GM21381 (cell line): ENCODE measurements at regions not wholly inside any gene's neighbourhood (a gene's known extent, or its start where the extent isn't known, plus 50 kb on each side); places are given as distances from the start of the nearest gene placed in this dataset.
"Not testable (repeated sequence)": the region's sequence is repeated elsewhere in the genome, so short reads cannot be mapped to it uniquely, and the experiment has no call there.

ENCODE experiments used
- ATAC-seq: cut with Tn5 transposase; IDR thresholded peaks from one replicate; pipeline ENCODE4 v1.9.1; 2021; ENCODE audit warnings: mild to moderate bottlenecking, moderate library complexity; ENCODE audit not compliant: unreplicated experiment

DNA sequence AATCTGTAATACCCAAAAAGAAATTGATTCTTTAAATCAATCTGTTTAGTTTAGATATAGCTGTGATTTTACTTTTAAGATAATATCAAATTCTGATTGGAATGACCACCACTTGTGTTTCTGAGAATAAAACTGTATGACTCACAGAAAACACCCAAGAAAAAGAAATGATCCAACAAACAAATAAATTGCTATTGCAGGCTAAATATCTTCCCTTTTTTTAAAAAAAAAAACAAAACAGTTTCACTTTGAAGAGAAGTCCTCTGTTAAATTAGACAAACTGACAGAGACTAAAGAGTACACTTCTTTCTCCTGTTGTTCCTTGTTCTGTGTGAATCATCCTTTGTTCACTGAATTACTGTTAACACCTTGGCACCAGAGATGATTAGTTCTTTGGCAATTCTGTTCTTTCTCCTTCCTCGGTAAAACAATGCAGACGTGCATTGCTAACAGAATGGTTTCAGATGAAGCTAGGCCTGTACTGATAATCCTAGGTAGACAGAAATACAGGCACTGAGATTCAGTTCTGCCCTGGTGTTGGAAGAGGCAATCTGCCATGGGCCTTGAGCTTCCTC is 895.2 kb upstream of the CITED2 start:
- ATAC-seq = no peak

DNA sequence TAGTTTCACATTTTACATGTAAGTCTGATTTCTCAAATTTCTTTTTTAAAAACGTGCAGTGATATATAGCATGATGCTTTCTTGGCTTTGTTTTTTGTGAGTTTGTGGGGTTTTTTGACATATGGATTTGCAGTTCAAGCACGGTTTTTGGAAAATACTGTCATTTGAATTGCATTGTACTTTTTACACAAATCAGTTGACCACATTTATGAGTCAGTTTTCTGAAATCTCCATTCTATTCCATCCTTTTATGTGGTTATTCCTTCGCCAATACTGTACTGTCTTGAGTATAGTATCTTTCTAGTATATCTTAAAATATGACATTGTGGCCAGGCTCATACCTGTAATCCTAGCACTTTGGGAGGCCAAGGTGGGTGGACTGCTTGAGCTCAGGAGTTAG is 890.0 kb upstream of the CITED2 start:
- ATAC-seq = no peak

DNA sequence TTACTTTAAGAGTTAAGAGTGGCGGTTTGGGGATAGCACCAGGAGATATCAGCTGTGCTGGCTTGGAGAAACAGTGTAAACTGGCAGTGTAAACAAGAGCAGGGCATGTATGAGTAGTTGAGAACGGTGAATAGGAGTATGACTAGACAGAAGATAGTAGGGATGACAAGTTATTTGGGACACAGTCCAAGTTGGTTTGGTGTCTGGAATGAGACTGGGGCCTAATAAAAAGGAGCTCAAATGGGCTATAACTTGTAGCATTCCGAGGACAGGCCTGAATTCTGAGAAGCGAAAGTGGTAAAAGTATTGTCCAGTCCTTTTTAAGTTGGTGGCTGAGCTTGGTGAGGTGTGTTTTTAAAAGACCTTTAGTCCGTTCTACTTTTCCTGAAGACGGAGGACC is 883.9 kb upstream of the CITED2 start:
- ATAC-seq = not testable (repeated sequence)

DNA sequence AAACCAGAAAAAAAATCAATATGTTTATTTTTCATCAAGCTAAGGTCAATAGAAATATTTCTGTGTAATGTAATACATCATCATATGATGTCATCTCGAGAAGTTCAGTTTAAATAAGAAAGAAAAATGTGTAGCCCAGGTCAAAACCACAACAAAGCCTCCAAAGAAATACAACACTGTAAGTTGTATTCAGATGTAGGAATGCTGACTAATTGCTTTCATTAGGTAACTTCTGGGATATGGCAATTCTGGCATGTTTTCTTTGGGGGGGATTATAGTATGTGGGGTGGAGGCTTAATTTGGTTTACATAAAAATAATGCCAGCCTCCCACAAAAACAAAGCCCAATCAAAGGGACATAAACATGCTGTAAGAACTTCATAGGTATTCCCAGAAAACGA is 881.8 kb upstream of the CITED2 start:
- no peak for ATAC-seq

DNA sequence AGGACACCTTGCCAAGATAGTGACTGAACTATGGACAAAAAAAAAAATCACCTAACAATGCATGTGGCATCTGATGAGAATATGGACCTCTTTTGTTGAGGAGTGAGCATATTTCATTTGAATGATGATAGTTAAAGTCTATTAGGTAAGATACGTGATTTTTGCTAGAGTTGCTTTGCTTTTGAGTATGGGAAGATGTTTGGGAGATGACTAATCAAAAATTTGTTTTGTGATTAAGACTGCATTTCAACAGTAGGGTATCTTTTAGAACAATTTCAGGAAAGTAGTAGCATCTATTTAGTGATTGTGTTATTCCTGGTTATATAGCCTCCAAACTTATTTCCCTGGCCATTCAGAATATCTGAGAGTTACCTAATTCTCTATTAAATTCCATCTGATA is 878.6 kb upstream of the CITED2 start:
- ATAC-seq = no peak

DNA sequence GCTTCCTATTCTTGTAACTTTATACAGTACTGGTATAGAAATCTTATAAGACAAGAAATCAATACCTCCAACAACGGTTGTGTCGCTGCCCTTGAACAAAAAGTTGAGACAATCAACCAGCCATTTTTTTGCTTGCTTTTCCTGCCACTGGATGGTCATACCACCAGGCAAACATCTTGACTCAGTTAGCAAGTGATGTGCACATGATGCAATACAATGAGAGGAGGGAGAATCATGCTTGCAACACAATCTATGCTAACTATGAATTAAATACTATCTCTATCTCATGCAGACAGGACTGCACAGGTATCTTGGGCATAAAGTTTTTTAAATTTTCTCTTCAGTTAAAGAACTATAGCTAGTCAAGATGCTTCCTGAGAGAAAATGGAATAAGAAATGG is 877.7 kb upstream of the CITED2 start:
- no peak for ATAC-seq

DNA sequence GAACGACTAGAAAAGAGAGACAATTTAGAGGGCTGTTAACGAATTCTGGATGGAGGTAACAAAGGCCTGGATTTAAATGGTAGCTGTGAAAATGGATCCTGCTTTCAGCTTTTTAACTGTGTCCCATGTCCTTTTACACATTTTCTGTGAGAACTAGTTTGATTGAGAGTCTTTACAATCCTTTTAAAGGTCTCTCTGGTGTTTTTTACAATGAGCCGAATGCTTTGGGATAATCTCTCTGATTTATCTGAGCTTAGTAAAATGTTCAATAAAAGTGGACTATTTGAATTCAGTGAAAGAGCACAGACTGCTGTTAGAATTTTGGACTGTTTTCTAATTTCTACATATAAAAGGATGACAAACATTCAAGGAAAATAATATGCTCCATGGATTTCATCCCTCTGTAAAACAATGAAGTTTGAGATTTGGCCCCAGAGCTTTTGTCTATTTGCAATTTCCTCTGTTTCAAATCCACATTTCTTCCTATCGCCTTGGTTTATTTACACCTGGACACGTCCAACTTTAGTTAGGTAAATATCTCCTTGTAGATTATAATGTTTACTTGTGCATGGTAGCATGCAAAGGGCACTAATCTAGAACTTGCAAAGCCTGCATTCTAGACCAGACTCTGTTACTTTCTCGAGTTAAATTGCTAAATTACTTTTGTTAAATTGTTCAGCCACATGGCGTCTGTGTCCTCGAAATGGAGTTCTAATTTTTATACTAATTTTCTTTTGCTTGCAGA is 871.0 kb upstream of the CITED2 start:
- no peak for ATAC-seq

DNA sequence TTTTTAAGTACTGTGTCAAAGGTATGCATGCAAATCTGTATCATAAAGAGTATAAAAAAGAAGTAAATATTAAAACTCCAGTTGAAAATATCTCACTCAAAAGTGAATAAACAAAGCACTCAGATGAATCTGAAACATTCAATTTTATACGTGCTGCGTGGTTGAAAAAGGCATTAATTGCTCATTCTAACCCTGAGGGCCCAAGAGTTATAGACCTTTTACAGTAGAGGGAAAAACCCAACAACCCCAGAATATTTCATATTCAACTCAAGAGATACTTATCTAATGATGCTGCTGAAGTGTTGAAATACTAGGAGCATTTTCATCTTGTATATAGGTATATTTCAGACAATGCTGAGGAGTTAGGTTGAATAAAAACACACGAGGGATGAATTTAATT is 862.8 kb upstream of the CITED2 start:
- no peak for ATAC-seq

DNA sequence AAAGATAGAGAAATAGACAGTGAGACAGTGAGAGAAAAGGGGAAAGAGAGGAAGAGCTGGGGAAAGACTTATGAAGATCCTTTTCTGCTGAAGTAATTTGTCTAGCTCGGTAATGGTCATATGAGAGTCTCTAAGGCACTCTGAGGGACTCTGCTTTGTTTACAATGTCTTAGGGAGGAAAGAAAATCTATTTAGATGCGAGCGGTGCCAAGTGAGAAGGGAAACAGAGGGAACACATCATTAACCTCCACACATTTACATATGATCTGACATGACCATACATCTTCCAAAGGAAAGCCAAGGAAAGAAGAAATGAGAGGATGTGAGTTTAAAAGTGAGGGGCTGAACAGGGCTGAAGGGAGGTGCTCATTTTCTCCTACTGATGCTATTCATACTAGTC is 862.3 kb upstream of the CITED2 start:
- ATAC-seq = no peak

DNA sequence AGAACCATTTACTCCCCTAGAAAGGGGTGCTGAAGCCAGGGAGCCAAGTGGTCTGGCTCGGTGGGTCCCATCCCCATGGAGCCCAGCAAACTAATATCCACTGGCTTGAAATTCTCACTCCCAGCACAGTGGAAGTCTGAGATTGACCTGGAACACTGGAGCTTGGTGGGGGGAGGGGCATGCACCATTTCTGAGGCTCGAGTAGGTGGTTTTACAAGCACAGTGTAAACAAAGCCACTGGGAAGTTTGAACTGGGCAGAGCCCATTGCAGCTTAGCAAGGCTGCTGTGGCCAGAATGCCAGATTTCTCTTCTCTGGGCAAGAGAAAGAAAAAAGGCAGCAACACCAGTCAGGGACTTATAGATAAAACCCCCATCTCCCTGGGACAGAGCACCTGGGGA is 855.8 kb upstream of the CITED2 start:
- ATAC-seq = no peak

DNA sequence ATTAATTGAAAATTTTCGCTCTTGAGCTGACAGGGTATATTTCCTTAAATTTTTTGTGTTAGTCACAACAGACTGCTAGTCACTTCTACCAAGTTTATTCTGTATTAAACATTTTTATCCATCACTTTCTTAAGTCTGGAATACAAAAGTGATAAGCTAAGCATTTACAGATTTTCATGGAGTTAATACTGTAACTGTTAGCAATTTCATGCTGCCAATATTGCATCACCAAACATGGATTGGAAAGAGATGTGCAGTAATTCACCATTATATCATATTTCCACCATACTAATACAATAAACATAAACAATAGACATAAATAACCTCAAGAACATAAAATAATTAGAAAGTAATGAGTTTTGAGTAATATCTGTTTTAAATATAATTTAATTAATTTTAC is 854.0 kb upstream of the CITED2 start:
- no peak for ATAC-seq

DNA sequence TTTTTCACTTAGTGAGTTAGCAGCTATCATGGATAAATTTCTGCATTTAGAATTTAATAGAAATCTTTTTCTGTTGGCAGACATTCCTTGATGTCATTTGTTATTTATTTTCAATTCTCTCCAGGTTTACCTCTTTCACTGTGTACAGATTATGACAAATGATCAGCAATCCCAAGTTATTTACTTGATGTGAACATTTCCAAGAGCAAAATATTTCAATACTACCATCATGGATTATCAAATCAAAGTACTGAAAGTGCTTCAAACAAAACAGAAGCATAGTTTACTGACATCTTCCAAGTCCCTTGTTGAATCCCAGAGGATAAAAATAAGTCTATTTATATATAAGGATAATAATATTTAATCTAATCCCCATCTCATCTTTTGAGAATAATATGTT is 852.2 kb upstream of the CITED2 start:
- ATAC-seq = no peak

DNA sequence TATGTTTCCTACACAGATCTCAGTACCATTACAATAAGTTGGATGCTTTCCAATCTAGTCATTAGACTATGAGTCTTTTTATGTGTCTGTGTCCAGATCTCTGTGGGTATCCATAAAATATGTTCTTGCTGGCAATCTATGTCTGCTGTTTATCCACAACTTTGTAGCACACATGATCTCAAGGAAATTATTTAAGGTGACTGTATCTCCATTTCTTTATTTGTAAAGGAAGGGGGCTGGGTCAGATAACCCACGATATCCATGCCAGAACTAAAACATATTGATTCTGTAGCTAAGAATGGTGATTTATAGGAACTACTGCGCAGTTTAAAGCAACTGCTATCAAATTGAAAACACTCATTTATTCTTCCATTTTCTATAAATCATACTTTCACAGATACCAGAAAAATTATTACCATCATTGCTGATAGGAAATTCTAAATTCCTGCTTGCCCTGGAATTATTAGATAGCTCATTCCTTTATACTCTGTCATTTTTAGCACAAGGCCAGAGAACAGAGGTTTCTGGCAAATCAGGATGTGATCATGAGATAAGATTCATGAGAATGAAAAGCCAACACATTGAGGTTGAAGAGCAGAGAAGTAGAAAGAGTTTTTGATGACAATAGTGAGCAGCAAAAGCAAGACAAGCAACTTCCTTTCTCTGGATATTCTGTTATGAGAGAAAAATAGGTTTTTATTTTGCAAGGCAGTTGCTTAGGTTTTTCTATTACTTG is 851.4 kb upstream of the CITED2 start:
- ATAC-seq = no peak

DNA sequence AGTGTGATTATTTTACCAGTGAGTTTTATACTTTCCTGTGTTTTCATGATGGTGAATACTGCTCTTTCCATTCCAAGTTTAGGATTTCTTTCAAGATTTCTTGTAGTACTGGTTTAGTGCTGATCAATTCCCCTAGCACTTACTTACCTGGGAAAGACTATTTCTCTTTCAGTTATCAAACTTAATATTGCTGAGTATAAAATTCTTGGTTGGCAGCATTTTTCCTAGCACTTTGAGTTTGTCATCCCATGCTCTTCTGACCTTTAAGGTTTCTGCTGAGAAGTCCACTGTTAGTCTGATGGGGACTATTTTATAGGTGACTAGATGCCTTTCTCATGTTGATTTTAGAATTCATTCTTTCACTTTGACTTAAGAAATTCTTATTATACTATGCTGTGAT is 842.8 kb upstream of the CITED2 start:
- ATAC-seq = no peak

DNA sequence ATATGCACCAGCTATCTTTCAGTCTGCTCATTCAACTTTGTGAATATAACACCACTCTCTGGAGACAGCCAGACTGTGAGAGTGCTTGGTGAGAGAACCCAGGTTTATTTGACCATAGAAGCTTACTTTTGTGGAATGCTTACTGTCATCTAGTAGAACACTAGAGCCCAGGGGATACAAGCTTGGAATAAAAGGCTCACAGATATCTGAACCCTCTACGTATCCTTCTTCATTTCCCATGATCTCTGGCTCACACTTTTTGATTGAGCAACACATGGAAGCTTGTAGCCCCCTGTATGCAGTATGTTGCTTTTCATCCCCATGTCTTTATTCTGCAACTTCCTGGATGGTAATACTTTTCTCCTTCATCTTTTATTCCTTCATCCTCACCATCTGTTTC is 835.3 kb upstream of the CITED2 start:
- no peak for ATAC-seq

DNA sequence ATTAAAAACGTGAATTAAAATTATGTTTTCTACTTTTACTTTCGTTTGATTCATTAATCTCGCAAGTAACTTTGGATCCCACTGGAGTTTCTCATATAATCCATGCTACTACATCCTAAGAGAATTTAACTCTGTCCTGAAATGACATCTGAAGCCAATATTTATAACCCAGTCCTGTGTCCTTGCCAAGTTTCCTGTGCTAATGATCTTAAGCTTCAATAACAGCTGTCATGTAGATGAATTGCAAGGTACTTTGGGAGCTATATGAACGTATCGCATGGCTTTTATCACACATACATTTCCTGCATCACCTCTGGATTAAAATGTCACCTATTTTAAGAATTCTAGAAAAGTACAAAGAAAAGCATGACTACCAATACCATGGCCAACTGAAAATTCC is 833.8 kb upstream of the CITED2 start:
- ATAC-seq = no peak

DNA sequence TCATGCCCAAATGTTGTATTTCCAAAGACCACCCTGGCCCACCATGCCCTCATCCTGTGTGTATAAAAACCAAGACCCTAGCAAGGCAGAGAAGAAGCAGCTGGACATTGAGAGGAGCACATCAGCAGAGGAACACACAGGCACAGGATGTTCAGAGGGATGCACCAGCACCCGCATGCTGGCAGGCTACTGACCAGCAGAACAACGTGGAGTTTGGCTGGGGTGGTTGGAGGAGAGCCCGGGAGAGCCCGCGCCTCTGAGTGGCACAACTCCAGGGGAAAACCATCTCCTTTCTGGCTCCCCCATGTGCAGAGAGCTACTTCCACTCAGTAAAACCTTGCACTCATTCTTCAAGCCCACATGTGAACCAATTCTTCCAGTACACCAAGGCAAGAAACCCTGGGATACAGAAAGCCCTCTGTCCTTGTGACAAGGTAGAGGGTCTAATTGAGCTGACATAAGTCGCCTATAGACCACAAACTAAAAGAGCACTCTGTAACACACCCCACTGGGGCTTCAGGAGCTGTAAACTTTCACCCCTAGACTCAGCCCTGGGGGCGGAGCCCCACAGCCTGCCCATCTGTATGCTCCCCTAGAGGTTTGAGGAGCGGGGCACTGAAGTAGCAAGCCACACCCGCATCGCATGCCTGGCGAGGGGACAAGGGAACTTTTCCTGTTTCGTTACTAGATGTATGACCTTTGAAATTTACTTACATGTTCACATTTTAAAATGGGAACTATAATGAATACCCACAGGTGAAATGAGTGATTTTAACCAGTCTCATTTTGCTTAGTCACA is 831.5 kb upstream of the CITED2 start:
- ATAC-seq = no peak

DNA sequence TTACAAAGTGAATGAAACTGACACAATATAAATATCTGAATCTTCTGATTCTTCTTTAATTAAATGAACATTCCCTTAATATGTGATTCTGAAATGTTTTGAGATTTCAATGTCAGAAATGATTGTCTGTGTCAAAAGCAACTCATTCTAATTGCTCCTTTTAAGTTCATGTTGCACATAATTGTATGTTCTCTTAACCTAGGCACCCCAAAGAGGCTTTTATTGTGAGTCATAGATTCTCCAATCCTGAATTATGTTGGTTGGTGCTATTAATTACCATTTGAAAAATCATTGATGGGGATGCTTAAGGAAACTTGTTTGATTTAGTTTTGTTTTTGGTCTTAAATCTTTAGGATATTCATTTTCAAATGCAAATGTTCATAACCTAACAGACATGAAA is 829.7 kb upstream of the CITED2 start:
- no peak for ATAC-seq

DNA sequence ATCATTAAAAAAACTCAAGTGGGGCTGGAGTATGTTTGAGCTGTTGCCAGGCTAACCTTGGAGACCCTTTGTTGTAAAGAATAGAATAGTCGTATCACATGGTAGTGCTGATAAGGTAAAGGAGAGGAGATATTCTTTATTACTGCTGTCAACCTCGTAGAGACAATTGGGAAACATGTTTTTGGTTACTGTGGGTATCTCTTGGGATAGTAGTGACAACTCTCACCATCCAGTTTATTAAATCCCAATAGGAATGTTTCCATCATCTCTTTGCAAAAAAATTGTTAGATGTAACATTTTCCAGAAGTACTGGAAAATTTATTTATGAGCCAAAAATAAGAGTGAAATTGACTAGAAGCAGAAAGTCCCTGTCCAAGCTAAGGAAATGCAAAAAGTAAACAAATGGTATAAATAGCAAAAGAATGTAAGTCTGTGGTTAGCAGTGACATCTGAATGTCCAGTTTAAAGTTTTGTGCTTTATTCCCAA is 829.3 kb upstream of the CITED2 start:
- no peak for ATAC-seq

DNA sequence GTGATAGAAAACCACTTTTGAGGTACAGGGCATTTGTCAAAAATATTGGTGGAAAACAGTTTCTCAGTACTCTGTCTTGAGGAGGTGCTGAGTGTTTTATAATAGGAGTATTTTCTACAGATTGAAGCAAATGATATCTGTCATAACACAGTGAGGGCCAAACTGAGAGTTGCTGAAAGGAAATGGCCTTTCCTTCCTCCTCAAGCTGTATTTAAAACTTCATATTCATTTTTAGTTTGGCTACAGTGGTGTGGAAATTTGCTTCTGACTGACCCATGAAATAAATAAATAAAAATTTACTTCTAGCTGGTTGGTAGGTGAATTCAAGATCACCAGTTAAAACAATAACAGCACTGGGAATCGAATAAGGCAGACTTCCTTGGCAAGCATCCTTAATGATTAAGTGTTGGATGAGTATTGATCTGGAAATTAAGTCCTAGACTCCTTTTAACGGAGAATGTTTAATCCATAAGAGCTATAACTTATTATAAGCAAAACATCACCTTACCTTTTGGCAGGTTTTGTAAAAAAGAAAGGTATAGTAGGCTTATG is 828.6 kb upstream of the CITED2 start:
- no peak for ATAC-seq
